ENCODE measurements at regions not wholly inside any gene's neighbourhood (a gene's known extent, or its start where the extent isn't known, plus 50 kb on each side); places are given as distances from the start of the nearest gene placed in this dataset.

- no peak for TF ChIP-seq CTCF (IDR thresholded peaks at IDR 0.05; ENCODE audit: control extremely low read depth, extremely low read depth)
- Histone ChIP-seq H3K4me3 (no peak overlapping the region), H3K27me3 (ENCODE audit: control insufficient read depth in 3 of 3, insufficient read depth in 3 of 3, low read length in 2 of 3) (no peaks in the 10 kb centered on the region), H3K36me3 (ENCODE audit: control insufficient read depth in 4 of 4, insufficient read depth in 4 of 4, low read length in 4 of 4) (no peaks in the 10 kb centered on the region), H3K9ac (ENCODE audit: insufficient read depth in 1 of 2, low read length in 2 of 2) (no peak overlapping the region), H3K4me1 (ENCODE audit: control insufficient read depth in 5 of 5, insufficient read depth in 5 of 5, low read length in 5 of 5) (peaks cover 0 to 4% (median 0%) of the 10 kb centered on the region in 5 donors), H3K27ac (ENCODE audit: low read depth in 1 of 2, low read length in 1 of 2) (no peak overlapping the region), H3K9me3 (ENCODE audit: control insufficient read depth in 4 of 4, insufficient read depth in 3 of 4, low read length in 3 of 4) (no peaks in the 10 kb centered on the region)
- DNase-seq (no peak), ATAC-seq (ENCODE audit: insufficient read depth, low FRiP score) (no peak)
These were observed 144.9 kb downstream of the KIF20B start for GRCh38 chr10:89846281-89846630.

GRCh38 chr10:89846786-89847185 is 145.4 kb downstream of the KIF20B start:
- H3K27me3 ChIP-seq (ENCODE audit: control insufficient read depth in 3 of 3, insufficient read depth in 3 of 3, low read length in 2 of 3), result no peaks in the 10 kb centered on the region
- no peaks in the 10 kb centered on the region for H3K36me3 ChIP-seq (ENCODE audit: control insufficient read depth in 4 of 4, insufficient read depth in 4 of 4, low read length in 4 of 4)
- peaks cover 0 to 4% (median 0%) of the 10 kb centered on the region in 5 donors for H3K4me1 ChIP-seq (ENCODE audit: control insufficient read depth in 5 of 5, insufficient read depth in 5 of 5, low read length in 5 of 5)
- no peak overlapping the region for H3K9ac ChIP-seq (ENCODE audit: insufficient read depth in 1 of 2, low read length in 2 of 2)
- H3K9me3 ChIP-seq (ENCODE audit: control insufficient read depth in 4 of 4, insufficient read depth in 3 of 4, low read length in 3 of 4), result no peaks in the 10 kb centered on the region
- no peak for TF ChIP-seq CTCF (IDR thresholded peaks at IDR 0.05; ENCODE audit: control extremely low read depth, extremely low read depth)
- ATAC-seq (ENCODE audit: insufficient read depth, low FRiP score) (no peak), DNase-seq (no peak)
- 79 to 83% methylated on average over 1 of the region's 1 CpG for WGBS, 2 donors
- H3K27ac ChIP-seq (ENCODE audit: low read depth in 1 of 2, low read length in 1 of 2), result no peak overlapping the region
- H3K4me3 ChIP-seq, result no peak overlapping the region

- ATAC-seq (ENCODE audit: insufficient read depth, low FRiP score) (no peak), DNase-seq (no peak)
- 93 to 99% methylated on average over 5 of the region's 5 CpGs for WGBS, 2 donors
- no peak overlapping the region for H3K4me3 ChIP-seq
- H3K9me3 ChIP-seq (ENCODE audit: control insufficient read depth in 4 of 4, insufficient read depth in 3 of 4, low read length in 3 of 4), result peaks cover 0 to 4% (median 0%) of the 10 kb centered on the region in 4 donors
- TF ChIP-seq CTCF (IDR thresholded peaks at IDR 0.05; ENCODE audit: control extremely low read depth, extremely low read depth), result no peak
- no peaks in the 10 kb centered on the region for H3K27me3 ChIP-seq (ENCODE audit: control insufficient read depth in 3 of 3, insufficient read depth in 3 of 3, low read length in 2 of 3)
- no peaks in the 10 kb centered on the region for H3K36me3 ChIP-seq (ENCODE audit: control insufficient read depth in 4 of 4, insufficient read depth in 4 of 4, low read length in 4 of 4)
- H3K9ac ChIP-seq (ENCODE audit: insufficient read depth in 1 of 2, low read length in 2 of 2), result no peak overlapping the region
- H3K4me1 ChIP-seq (ENCODE audit: control insufficient read depth in 5 of 5, insufficient read depth in 5 of 5, low read length in 5 of 5), result peaks cover 0 to 4% (median 0%) of the 10 kb centered on the region in 5 donors
- H3K27ac ChIP-seq (ENCODE audit: low read depth in 1 of 2, low read length in 1 of 2), result no peak overlapping the region
These were observed 151.5 kb downstream of the KIF20B start for GRCh38 chr10:89852872-89853271.

- Histone ChIP-seq H3K9ac (ENCODE audit: insufficient read depth in 1 of 2, low read length in 2 of 2) (no peak overlapping the region), H3K27ac (ENCODE audit: low read depth in 1 of 2, low read length in 1 of 2) (no peak overlapping the region), H3K27me3 (ENCODE audit: control insufficient read depth in 3 of 3, insufficient read depth in 3 of 3, low read length in 2 of 3) (no peaks in the 10 kb centered on the region), H3K36me3 (ENCODE audit: control insufficient read depth in 4 of 4, insufficient read depth in 4 of 4, low read length in 4 of 4) (no peaks in the 10 kb centered on the region), H3K9me3 (ENCODE audit: control insufficient read depth in 4 of 4, insufficient read depth in 3 of 4, low read length in 3 of 4) (peaks cover 0 to 4% (median 0%) of the 10 kb centered on the region in 4 donors), H3K4me3 (no peak overlapping the region), H3K4me1 (ENCODE audit: control insufficient read depth in 5 of 5, insufficient read depth in 5 of 5, low read length in 5 of 5) (peaks cover 0 to 4% (median 0%) of the 10 kb centered on the region in 5 donors)
- DNase-seq (no peak), ATAC-seq (ENCODE audit: insufficient read depth, low FRiP score) (no peak)
- no peak for TF ChIP-seq CTCF (IDR thresholded peaks at IDR 0.05; ENCODE audit: control extremely low read depth, extremely low read depth)
- 83 to 86% methylated on average over 18 of the region's 18 CpGs for WGBS, 2 donors
These were observed 152.4 kb downstream of the KIF20B start for GRCh38 chr10:89853781-89854191.
